ENCODE measurements at regions not wholly inside any gene's neighbourhood (a gene's known extent, or its start where the extent isn't known, plus 50 kb on each side); places are given as distances from the start of the nearest gene placed in this dataset.

- FAIRE-seq, result no peak
- no peak for DNase-seq (ENCODE audit: low read depth)
- Histone ChIP-seq H3K27me3 (ENCODE audit: control insufficient read depth, insufficient read depth, low read length) (no peaks in the 10 kb centered on the region), H3K36me3 (ENCODE audit: control insufficient read depth, insufficient read depth, low read length) (no peaks in the 10 kb centered on the region), H3K4me3 (ENCODE audit: low read depth, low read length) (no peak overlapping the region)
- TF ChIP-seq, protein P1, sequence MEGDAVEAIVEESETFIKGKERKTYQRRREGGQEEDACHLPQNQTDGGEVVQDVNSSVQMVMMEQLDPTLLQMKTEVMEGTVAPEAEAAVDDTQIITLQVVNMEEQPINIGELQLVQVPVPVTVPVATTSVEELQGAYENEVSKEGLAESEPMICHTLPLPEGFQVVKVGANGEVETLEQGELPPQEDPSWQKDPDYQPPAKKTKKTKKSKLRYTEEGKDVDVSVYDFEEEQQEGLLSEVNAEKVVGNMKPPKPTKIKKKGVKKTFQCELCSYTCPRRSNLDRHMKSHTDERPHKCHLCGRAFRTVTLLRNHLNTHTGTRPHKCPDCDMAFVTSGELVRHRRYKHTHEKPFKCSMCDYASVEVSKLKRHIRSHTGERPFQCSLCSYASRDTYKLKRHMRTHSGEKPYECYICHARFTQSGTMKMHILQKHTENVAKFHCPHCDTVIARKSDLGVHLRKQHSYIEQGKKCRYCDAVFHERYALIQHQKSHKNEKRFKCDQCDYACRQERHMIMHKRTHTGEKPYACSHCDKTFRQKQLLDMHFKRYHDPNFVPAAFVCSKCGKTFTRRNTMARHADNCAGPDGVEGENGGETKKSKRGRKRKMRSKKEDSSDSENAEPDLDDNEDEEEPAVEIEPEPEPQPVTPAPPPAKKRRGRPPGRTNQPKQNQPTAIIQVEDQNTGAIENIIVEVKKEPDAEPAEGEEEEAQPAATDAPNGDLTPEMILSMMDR (IDR thresholded peaks at IDR 0.05; ENCODE audit: insufficient read depth, low read length, severe bottlenecking), result no peak
These were observed 1082.5 kb upstream of the WWC1 start for GRCh38 chr5:167208911-167209310.

DNA sequence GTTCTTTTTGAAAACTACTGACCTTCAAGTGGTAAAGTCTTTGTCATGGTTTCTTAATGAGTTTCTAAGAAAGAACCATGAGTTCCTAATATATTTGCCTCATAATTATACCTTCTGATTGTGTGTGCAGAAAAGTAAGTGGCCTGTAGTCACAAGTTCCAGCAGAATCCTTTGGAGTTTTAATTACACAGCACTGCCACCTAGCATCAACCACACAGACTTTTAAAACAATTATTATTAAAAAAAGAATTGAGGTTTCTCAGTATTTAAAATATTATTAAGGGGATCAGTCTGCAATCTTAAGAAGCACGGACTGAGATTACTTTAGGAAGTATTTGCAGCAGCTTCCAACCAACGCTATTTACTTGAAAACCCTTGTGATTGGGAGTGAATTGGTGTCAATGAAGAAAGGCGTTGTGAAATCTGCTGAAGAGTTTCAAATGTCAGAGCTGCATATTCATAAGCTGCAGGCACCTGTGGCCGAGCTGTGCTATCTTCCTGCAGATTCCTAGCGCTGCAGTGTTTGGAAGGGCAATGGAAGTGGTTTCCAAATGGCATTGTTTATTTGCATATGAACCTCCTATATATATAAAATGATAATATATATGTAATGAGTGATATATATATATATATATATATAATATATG, 1074.2 kb upstream of the WWC1 start:
- TF ChIP-seq, protein P1 (IDR thresholded peaks at IDR 0.05; ENCODE audit: insufficient read depth, low read length, severe bottlenecking), result no peak
- Histone ChIP-seq H3K36me3 (ENCODE audit: control insufficient read depth, insufficient read depth, low read length) (no peaks in the 10 kb centered on the region), H3K27me3 (ENCODE audit: control insufficient read depth, insufficient read depth, low read length) (no peaks in the 10 kb centered on the region), H3K4me3 (ENCODE audit: low read depth, low read length) (no peak overlapping the region)
- DNase-seq (ENCODE audit: low read depth) (no peak), FAIRE-seq (no peak)

DNA sequence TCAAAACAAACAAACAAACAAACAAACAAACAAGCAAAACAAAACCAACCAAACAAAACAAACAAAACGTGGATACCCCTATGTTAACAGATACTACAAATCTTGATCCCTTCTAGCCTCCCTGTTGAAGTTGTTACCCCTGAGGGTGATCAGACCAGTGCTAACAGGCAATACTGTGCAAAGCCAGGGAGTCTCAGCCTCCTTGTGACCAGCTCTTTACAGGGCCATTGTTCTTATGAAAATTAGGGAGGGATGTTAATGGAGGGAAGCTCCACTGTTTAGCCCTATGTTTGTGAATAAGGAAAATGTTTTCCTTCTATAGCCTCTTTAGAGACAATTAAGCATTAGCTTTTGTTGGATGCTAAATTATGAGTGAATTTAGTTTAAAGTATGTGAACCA, 1072.1 kb upstream of the WWC1 start:
- no peak for FAIRE-seq
- DNase-seq (ENCODE audit: low read depth), result no peak
- no peak overlapping the region for H3K4me3 ChIP-seq (ENCODE audit: low read depth, low read length)
- no peaks in the 10 kb centered on the region for H3K27me3 ChIP-seq (ENCODE audit: control insufficient read depth, insufficient read depth, low read length)
- no peaks in the 10 kb centered on the region for H3K36me3 ChIP-seq (ENCODE audit: control insufficient read depth, insufficient read depth, low read length)
- TF ChIP-seq, protein P1 (IDR thresholded peaks at IDR 0.05; ENCODE audit: insufficient read depth, low read length, severe bottlenecking), result no peak

GRCh38 chr5:167226386-167226785, 1065.1 kb upstream of the WWC1 start:
- no peaks in the 10 kb centered on the region for H3K36me3 ChIP-seq (ENCODE audit: control insufficient read depth, insufficient read depth, low read length)
- TF ChIP-seq, protein P1 (IDR thresholded peaks at IDR 0.05; ENCODE audit: insufficient read depth, low read length, severe bottlenecking), result no peak
- H3K27me3 ChIP-seq (ENCODE audit: control insufficient read depth, insufficient read depth, low read length), result no peaks in the 10 kb centered on the region
- DNase-seq (ENCODE audit: low read depth) (peak; percentile 12), FAIRE-seq (no peak)
- H3K4me3 ChIP-seq (ENCODE audit: low read depth, low read length), result no peak overlapping the region

- H3K4me3 ChIP-seq (ENCODE audit: low read depth, low read length), result no peak overlapping the region
- no peaks in the 10 kb centered on the region for H3K27me3 ChIP-seq (ENCODE audit: control insufficient read depth, insufficient read depth, low read length)
- H3K36me3 ChIP-seq (ENCODE audit: control insufficient read depth, insufficient read depth, low read length), result no peaks in the 10 kb centered on the region
- no peak for FAIRE-seq
- TF ChIP-seq, protein P1 (IDR thresholded peaks at IDR 0.05; ENCODE audit: insufficient read depth, low read length, severe bottlenecking), result no peak
- no peak for DNase-seq (ENCODE audit: low read depth)
These were observed 1063.3 kb upstream of the WWC1 start for GRCh38 chr5:167228134-167228533.

DNA sequence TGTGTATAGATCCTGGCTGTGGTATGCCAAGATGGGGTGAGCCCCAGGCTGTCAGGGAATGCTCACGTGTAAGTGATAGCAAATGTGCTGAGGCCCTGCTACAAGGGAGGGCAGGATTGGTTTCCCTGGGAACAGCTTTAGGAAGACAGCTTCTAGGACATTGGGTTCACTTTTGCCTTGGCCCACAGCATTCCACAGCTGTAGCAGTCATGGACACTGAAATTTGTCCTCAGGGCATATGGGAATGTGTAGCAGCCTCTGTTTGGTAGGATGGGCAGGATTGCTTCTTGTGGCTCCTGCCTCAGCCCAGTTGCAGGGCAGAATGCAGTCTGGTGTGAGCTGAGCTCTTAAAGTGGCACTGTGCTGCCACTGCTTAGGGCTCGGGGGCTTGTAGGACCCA, 1061.7 kb upstream of the WWC1 start:
- Histone ChIP-seq H3K36me3 (ENCODE audit: control insufficient read depth, insufficient read depth, low read length) (no peaks in the 10 kb centered on the region), H3K4me3 (ENCODE audit: low read depth, low read length) (no peak overlapping the region), H3K27me3 (ENCODE audit: control insufficient read depth, insufficient read depth, low read length) (no peaks in the 10 kb centered on the region)
- TF ChIP-seq, protein P1 (IDR thresholded peaks at IDR 0.05; ENCODE audit: insufficient read depth, low read length, severe bottlenecking), result no peak
- peak; percentile 5 for DNase-seq (ENCODE audit: low read depth)
- FAIRE-seq, result peak; percentile 55

Data from bronchial epithelial cell (primary cell).